BJ (cell line): ENCODE measurements at regions not wholly inside any gene's neighbourhood (a gene's known extent, or its start where the extent isn't known, plus 50 kb on each side); places are given as distances from the start of the nearest gene placed in this dataset.

ENCODE experiments used
- CTCF ChIA-PET: fragments of 350-600 bp; formaldehyde crosslinking; extraction: SDS; loops from one replicate; lab custom pipeline; 2021; ENCODE audit warnings: antibody characterized with exemption, inconsistent platforms; lab: Yijun Ruan, JAX
- POLR2A ChIA-PET: fragments of 300-600 bp; sonication (Branson Sonifier 250); formaldehyde crosslinking; extraction: SDS; loops from one replicate; lab custom pipeline; 2021; ENCODE audit warnings: antibody characterized with exemption; lab: Charles Lee
- DNase-seq: peaks from one replicate; pipeline ENCODE4 v3.0.0-alpha.2; 2011; ENCODE audit warnings: low read depth
- H3K27me3 ChIP-seq: 2 replicates; pipeline ENCODE4 v1.6.0; 2011; ENCODE audit warnings: low read length; ENCODE audit not compliant: control insufficient read depth, insufficient read depth
- H3K36me3 ChIP-seq: 2 replicates; pipeline ENCODE4 v1.5.1; 2011; ENCODE audit warnings: low read length; ENCODE audit not compliant: control insufficient read depth, insufficient read depth
- H3K4me3 ChIP-seq: 2 replicates; pipeline ENCODE4 v1.5.1; 2011; ENCODE audit warnings: low read depth, mild to moderate bottlenecking, control low read depth, low read length
- CTCF ChIP-seq: IDR thresholded peaks from 2 replicates; pipeline ENCODE4 v1.5.1; 2011; ENCODE audit warnings: low read depth, mild to moderate bottlenecking, control low read depth, inconsistent platforms, low read length, moderate library complexity; ENCODE audit not compliant: insufficient read depth

DNA sequence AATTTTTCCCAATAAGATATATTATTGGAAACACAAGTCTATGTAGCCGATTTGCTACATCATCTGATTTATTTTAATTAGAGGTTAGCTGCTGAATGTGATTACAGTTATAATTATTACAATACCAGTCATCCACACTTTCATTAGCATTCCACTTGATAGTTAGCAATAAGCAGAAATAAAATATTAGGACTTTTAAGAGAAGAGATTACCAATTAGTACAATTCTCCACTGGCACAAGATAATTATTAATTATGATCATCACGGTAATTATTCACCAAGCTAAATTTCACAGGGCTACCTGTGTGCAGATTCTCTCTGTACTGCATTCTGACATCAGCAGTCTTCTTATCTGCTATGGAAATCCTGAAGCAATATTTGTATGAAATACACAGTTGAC, 474.7 kb downstream of the TLE4 start:
- H3K27me3 ChIP-seq: no peaks in the 10 kb centered on the region
- ChIA-PET CTCF (no interaction called here), POLR2A (no interaction called here)
- DNase-seq: no peak
- H3K4me3 ChIP-seq: no peak overlapping the region
- H3K36me3 ChIP-seq: no peaks in the 10 kb centered on the region
- TF ChIP-seq CTCF: no peak

DNA sequence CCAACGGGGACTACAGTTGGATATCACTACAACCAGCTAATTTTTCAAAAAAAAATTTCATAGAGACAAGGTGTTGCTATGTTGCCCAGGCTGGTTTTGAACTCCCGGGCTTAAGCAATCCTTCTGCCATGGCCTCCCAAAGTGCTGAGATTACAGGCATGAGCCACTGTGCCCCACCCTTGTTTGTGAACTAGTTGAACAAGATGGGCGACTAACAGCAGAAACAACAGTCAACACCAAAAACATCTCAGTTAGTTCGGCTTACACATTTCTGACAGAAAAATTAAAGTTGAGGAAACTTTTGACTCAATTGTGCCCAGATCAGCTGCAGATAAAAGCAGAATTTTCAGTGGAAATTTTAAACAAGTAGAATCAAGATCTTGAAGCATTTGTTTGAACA, 470.1 kb downstream of the TLE4 start:
- POLR2A ChIA-PET: no interaction called here

DNA sequence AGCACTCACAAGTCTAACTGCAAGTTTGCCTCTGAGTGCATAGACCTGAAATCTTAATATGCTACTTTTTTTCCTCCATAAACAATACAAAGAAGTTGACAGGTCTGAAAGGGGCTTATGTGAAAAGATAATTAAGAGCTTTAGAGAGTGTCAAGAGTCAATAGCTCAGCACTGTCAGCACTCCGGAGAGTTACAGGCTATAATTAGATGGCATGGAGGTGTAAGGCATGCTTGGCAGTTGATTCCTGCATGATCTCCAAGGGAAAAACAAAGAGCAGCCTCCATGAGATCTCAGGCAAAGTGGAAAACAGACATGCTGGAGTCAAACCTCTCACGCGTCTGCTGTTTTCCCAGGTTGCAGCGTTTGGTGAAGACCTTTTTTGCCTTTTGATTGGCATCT, 468.7 kb downstream of the TLE4 start:
- no peak for TF ChIP-seq CTCF
- no peak for DNase-seq
- H3K4me3 ChIP-seq: no peak overlapping the region
- ChIA-PET CTCF (no interaction called here), POLR2A (no interaction called here)
- no peaks in the 10 kb centered on the region for H3K36me3 ChIP-seq
- H3K27me3 ChIP-seq: no peaks in the 10 kb centered on the region

More for the DNA sequence above, 470.1 kb downstream of the TLE4 start:
- no peak overlapping the region for H3K4me3 ChIP-seq
- no peak for DNase-seq
- CTCF ChIA-PET: interaction anchor here (0.6 kb wide), 1 partner anchor 25 kb away, joined by 3 read pairs; no protein-coding TSS in a partner anchor
- H3K36me3 ChIP-seq: no peaks in the 10 kb centered on the region
- TF ChIP-seq CTCF: no peak
- no peaks in the 10 kb centered on the region for H3K27me3 ChIP-seq

DNA sequence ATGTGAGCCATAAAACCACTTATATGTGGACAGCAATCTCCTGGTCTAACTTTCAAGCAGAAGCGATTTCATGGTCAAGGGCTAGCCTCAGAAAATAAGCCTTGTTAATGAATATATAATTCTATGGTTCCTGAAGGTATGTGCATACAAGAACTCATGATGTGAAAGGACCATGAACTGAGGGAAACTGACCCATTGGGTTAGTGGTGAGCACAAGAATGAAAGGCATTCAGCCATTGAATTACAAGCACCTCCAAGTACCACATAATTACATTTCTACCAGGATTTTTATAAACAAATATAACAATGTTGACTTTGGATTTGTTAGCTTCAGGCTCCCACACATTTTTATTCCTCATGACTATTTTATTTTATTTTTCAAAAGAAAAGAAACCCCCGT, 459.0 kb downstream of the TLE4 start:
- no peak for TF ChIP-seq CTCF
- DNase-seq: no peak
- Histone ChIP-seq H3K27me3 (no peaks in the 10 kb centered on the region), H3K4me3 (no peak overlapping the region), H3K36me3 (no peaks in the 10 kb centered on the region)
- ChIA-PET POLR2A (no interaction called here), CTCF (no interaction called here)

DNA sequence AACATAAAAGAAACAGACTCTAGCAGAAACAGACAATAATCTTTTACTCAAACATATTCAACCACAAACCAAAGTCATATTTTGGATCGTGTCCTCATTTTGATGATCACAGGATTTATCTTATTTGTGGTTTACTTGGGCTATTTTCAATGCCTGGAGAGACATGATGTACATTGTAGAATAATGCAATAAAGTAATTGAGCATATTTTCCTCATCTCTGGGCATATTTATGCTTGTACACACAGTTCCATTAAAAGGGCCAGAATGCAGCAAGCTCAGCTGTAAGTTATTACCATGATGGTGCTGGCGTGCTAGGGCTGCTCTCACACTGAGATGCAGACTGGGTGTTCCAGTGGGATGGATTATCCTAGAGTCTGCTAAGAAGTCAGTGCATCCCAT, 456.7 kb downstream of the TLE4 start:
- Histone ChIP-seq H3K4me3 (no peak overlapping the region), H3K27me3 (no peaks in the 10 kb centered on the region), H3K36me3 (no peaks in the 10 kb centered on the region)
- no peak for TF ChIP-seq CTCF
- DNase-seq: peak; percentile 45
- POLR2A ChIA-PET: interaction anchor here (0.6 kb wide), 1 partner anchor 454 kb away, joined by 5 read pairs; no protein-coding TSS in a partner anchor
- CTCF ChIA-PET: no interaction called here
